Stomach smooth muscle (tissue), 2 donors: ENCODE measurements at regions not wholly inside any gene's neighbourhood (a gene's known extent, or its start where the extent isn't known, plus 50 kb on each side); places are given as distances from the start of the nearest gene placed in this dataset.

Source experiments
- H3K27ac ChIP-seq: one replicate; pipeline ENCODE4 v1.7.0; 2013; ENCODE audit warnings: mild to moderate bottlenecking, low read length, inconsistent platforms
- H3K27me3 ChIP-seq, 2 donors: one replicate each; pipeline ENCODE4 v1.7.0; 2013; ENCODE audit warnings: low read length in 2 of 2; ENCODE audit not compliant: insufficient read depth in 2 of 2, control insufficient read depth in 1 of 2
- H3K36me3 ChIP-seq, 2 donors: one replicate each; pipeline ENCODE4 v1.7.0; 2013; ENCODE audit warnings: low read length in 2 of 2; ENCODE audit not compliant: control insufficient read depth in 2 of 2, insufficient read depth in 2 of 2
- H3K4me1 ChIP-seq: one replicate; pipeline ENCODE4 v1.7.0; 2013; ENCODE audit warnings: low read length; ENCODE audit not compliant: control insufficient read depth, insufficient read depth
- H3K4me3 ChIP-seq, 2 donors: one replicate each; pipeline ENCODE4 v1.7.0; 2013; ENCODE audit warnings: low read length in 2 of 2
- H3K9ac ChIP-seq, 2 donors: one replicate each; pipeline ENCODE4 v1.7.0; 2013; ENCODE audit warnings: low read length in 2 of 2, mild to moderate bottlenecking in 1 of 2
- H3K9me3 ChIP-seq, 2 donors: one replicate each; pipeline ENCODE4 v1.7.0; 2013; ENCODE audit warnings: low read length in 2 of 2; ENCODE audit not compliant: control insufficient read depth in 2 of 2
- donor health status: healthy.
- donor health status: Pancreatic carcinoma.

DNA sequence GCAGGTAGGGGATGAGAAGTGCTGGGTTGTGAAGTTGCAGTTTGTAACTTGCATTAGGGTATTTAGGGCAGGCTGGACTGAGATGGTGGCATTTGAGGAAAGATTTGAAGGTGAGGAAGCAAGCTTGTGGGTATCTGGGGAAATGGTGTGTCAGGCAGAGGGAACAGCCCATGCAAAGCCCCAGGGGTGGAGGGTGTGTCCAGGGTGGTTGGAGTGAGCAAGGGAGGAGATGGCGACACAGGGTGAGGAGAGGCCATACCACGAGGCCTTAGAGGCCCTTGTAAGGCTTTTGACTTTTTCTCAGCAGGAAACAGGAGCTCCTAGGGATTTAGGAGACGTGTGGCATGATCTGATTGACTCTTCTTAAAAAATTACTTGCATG lies 136.9 kb downstream of the NUAK1 start:
- no peaks in the 10 kb centered on the region for H3K27me3 ChIP-seq
- H3K4me1 ChIP-seq, result no peaks in the 10 kb centered on the region
- no peak overlapping the region for H3K27ac ChIP-seq
- no peaks in the 10 kb centered on the region for H3K36me3 ChIP-seq
- H3K9ac ChIP-seq, result no peak overlapping the region
- H3K9me3 ChIP-seq, result no peaks in the 10 kb centered on the region
- no peak overlapping the region for H3K4me3 ChIP-seq

DNA sequence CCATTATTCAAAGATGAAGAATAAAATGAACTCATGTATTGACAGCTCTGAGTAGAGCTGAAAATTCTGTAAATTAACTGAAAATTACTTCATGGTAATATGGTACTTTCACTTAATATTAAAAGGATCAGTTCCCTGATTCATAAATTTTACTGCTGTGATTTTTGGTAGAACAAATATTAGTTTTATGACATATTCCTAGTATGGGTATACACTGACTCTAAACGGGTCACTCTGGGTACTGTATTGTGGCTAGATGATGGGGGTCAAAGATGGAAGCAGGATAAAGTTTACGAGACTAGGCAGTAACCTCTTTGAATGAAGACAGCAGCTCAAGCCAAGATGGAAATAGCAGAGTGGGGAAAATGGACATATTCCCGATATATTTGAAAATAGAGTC lies 135.5 kb downstream of the NUAK1 start:
- no peaks in the 10 kb centered on the region for H3K9me3 ChIP-seq
- no peaks in the 10 kb centered on the region for H3K4me1 ChIP-seq
- no peaks in the 10 kb centered on the region for H3K36me3 ChIP-seq
- no peak overlapping the region for H3K4me3 ChIP-seq
- no peak overlapping the region for H3K9ac ChIP-seq
- no peak overlapping the region for H3K27ac ChIP-seq
- H3K27me3 ChIP-seq, result no peaks in the 10 kb centered on the region

DNA sequence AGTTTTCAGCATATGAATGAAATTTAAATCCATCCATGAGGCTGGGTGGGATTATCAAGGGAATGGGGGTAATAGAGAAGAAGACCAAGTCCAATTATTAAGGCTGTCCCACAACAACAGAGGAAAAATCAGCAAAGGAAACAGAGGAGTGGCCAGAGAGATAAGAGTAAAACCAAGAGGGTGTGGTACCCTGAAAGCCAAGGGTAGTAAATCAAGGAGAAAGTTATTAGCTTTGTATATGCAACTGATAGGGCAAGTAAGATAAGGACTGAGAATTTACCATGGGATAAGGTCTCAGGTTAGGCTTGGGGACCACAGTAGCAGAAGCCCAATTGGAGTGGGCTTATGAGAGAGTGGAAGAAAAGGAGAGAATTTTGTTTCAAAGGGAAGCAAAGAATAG lies 134.5 kb downstream of the NUAK1 start:
- Histone ChIP-seq H3K9ac (no peak overlapping the region), H3K4me1 (no peaks in the 10 kb centered on the region), H3K36me3 (no peaks in the 10 kb centered on the region), H3K4me3 (no peak overlapping the region), H3K27me3 (no peaks in the 10 kb centered on the region), H3K27ac (no peak overlapping the region), H3K9me3 (no peaks in the 10 kb centered on the region)

DNA sequence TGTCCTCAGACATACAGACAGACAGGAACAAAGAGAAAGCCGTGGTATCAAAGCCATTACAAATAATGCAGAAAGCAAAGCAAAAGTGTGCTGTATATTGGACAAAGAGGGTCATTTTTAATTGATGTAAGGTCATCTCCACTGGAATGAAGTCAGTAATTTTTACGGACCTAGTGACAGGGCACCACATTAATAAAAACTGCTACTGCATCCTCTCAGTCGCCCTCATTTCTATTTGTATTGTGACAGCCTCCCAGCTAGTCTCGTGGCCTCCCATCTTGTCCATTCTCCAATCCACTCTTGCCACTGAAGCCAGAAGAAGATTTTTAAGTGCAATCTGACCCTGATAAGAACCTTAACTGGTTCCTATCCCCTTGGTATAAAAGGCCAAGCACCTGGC lies 132.4 kb downstream of the NUAK1 start:
- no peak overlapping the region for H3K27ac ChIP-seq

DNA sequence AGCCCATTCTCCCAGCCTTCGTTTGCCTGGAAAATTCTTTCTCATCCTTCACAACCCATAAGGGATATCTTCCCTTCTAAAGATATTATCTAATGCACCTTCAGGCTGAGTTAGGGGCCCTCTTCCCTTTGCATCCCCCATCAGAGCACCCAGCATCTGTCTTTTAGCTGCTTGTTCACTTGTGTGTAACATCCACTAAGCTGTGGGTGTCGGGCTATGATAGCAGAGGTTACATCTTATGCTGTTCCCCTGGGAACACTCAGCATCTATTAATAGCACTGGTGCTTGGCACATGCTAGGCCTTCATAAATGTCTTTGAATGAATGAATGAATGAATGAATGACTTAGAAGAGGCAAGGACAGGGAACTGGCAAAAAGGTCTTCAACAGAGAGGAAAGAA lies 131.8 kb downstream of the NUAK1 start:
- no peak overlapping the region for H3K27ac ChIP-seq
- H3K9me3 ChIP-seq, result no peaks in the 10 kb centered on the region
- H3K27me3 ChIP-seq, result no peaks in the 10 kb centered on the region
- H3K36me3 ChIP-seq, result no peaks in the 10 kb centered on the region
- H3K9ac ChIP-seq, result no peak overlapping the region
- H3K4me3 ChIP-seq, result no peak overlapping the region
- H3K4me1 ChIP-seq, result no peaks in the 10 kb centered on the region

More for the DNA sequence above, 132.4 kb downstream of the NUAK1 start:
- no peaks in the 10 kb centered on the region for H3K36me3 ChIP-seq
- no peaks in the 10 kb centered on the region for H3K27me3 ChIP-seq
- no peak overlapping the region for H3K4me3 ChIP-seq
- H3K9ac ChIP-seq, result no peak overlapping the region
- no peaks in the 10 kb centered on the region for H3K4me1 ChIP-seq
- H3K9me3 ChIP-seq, result no peaks in the 10 kb centered on the region

DNA sequence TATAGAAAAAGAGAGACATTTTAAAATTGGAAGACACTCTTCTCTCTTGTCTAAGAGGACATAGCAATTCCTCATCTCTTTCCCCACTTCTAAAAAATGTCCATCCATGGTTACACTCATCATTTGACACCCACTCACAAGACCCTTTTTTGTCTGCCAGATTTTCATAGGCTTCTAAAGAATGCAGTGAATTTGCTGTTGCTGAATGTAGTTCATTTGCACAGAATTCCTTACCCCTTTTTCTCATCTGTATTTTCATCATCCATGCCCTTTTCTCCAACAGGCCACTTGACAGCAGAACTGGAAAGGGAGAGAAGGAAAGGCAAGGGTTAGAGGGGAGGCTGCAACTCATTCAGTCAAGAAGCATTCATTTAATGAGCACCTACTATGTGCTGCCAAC lies 128.0 kb downstream of the NUAK1 start:
- no peaks in the 10 kb centered on the region for H3K9me3 ChIP-seq
- no peak overlapping the region for H3K9ac ChIP-seq
- no peak overlapping the region for H3K27ac ChIP-seq
- no peak overlapping the region for H3K4me3 ChIP-seq
- H3K36me3 ChIP-seq, result no peaks in the 10 kb centered on the region
- no peaks in the 10 kb centered on the region for H3K27me3 ChIP-seq
- H3K4me1 ChIP-seq, result no peaks in the 10 kb centered on the region
